PC-3 (cell line): ENCODE measurements at regions not wholly inside any gene's neighbourhood (a gene's known extent, or its start where the extent isn't known, plus 50 kb on each side); places are given as distances from the start of the nearest gene placed in this dataset.

Source experiments
- ATAC-seq: fragments of 200-7000 bp; cut with Tn5 transposase; 2 replicates; pipeline ENCODE4 v1.9.1; 2020; ENCODE audit warnings: mild to moderate bottlenecking, moderate library complexity
- BruUV-seq: library from RNA; stranded (reverse); fragments of 400-500 nt; replicated peaks from 2 replicates; lab custom pipeline; 2021; lab: Mats Ljungman, UMichigan
- CTCF ChIA-PET: fragments of 300-600 bp; sonication (Branson Sonifier 250); formaldehyde crosslinking; loops from one replicate; lab custom pipeline; 2022; ENCODE audit warnings: antibody characterized with exemption; lab: Charles Lee
- POLR2A ChIA-PET: fragments of 300-600 bp; sonication (Branson Sonifier 250); formaldehyde crosslinking; loops from one replicate; lab custom pipeline; 2022; ENCODE audit warnings: antibody characterized with exemption; ENCODE audit not compliant: unreplicated experiment; lab: Charles Lee
- DNase-seq: peaks from one replicate; pipeline ENCODE4 v3.0.0-alpha.2; 2015
- H2AFZ ChIP-seq: fragments of 300-600 bp; sonication (generic); 2 replicates; pipeline ENCODE4 v1.6.0; 2016; ENCODE audit warnings: antibody characterized with exemption, low read length
- H3F3A ChIP-seq: fragments of 300-600 bp; sonication (generic); one replicate; pipeline ENCODE4 v1.6.0; 2017; ENCODE audit warnings: antibody characterized with exemption, low read length, control low read depth, mild to moderate bottlenecking; ENCODE audit not compliant: unreplicated experiment
- H3K27ac ChIP-seq: fragments of 300-600 bp; sonication (generic); 2 replicates; pipeline ENCODE4 v1.5.1; 2016; ENCODE audit warnings: mild to moderate bottlenecking, low read length
- H3K27me3 ChIP-seq: fragments of 300-600 bp; sonication (generic); 2 replicates; pipeline ENCODE4 v1.6.1; 2016; ENCODE audit warnings: low read length, mixed read lengths
- H3K36me3 ChIP-seq: fragments of 300-600 bp; sonication (generic); 2 replicates; pipeline ENCODE4 v1.6.1; 2016; ENCODE audit warnings: low read depth, mixed run types, low read length, mixed read lengths
- H3K4me1 ChIP-seq: fragments of 300-600 bp; sonication (generic); 2 replicates; pipeline ENCODE4 v1.5.1; 2016; ENCODE audit warnings: low read length; ENCODE audit not compliant: insufficient read depth
- H3K4me2 ChIP-seq: fragments of 300-600 bp; sonication (generic); 2 replicates; pipeline ENCODE4 v1.6.0; 2016; ENCODE audit warnings: low read length
- H3K4me3 ChIP-seq: fragments of 300-600 bp; sonication (generic); 2 replicates; pipeline ENCODE4 v1.5.1; 2016; ENCODE audit warnings: mild to moderate bottlenecking, low read length, mixed read lengths
- H3K79me2 ChIP-seq: fragments of 300-600 bp; sonication (generic); 2 replicates; pipeline ENCODE4 v1.6.1; 2017; ENCODE audit warnings: low read length, mixed read lengths
- H3K9ac ChIP-seq: fragments of 300-600 bp; sonication (generic); 2 replicates; pipeline ENCODE4 v1.6.0; 2016; ENCODE audit warnings: mild to moderate bottlenecking, low read length
- H3K9me2 ChIP-seq: fragments of 300-600 bp; sonication (generic); replicated peaks from 2 replicates; pipeline ENCODE4 v1.6.1; 2016; ENCODE audit warnings: mixed run types, low read length, mixed read lengths
- H3K9me3 ChIP-seq: fragments of 300-600 bp; sonication (generic); 2 replicates; pipeline ENCODE4 v1.6.1; 2016; ENCODE audit warnings: low read length, mixed read lengths
- H4K20me1 ChIP-seq: fragments of 300-600 bp; sonication (generic); 2 replicates; pipeline ENCODE4 v1.6.1; 2016; ENCODE audit warnings: low read length, mixed read lengths
- CTCF ChIP-seq: fragments of 300-600 bp; sonication (generic); conservative IDR thresholded peaks from 2 replicates; pipeline ENCODE4 v1.5.1; 2017; ENCODE audit warnings: antibody characterized with exemption, low read depth, mild to moderate bottlenecking, low read length
- EZH2 ChIP-seq: fragments of 300-600 bp; sonication (generic); IDR thresholded peaks from one replicate; pipeline ENCODE4 v1.6.1; 2017; ENCODE audit warnings: antibody characterized with exemption, mild to moderate bottlenecking, low read length; ENCODE audit not compliant: unreplicated experiment
- EZH2phosphoT487 ChIP-seq: fragments of 300-600 bp; sonication (generic); IDR thresholded peaks from 2 replicates; pipeline ENCODE4 v1.6.1; 2018; ENCODE audit warnings: mild to moderate bottlenecking, antibody characterized with exemption, low read length, borderline replicate concordance
- intact Hi-C: fragments of 100-400 bp; cut with micrococcal nuclease; formaldehyde crosslinking; loops from 2 replicates; pipeline ENCODE4 v1.9.0; 2023

DNA sequence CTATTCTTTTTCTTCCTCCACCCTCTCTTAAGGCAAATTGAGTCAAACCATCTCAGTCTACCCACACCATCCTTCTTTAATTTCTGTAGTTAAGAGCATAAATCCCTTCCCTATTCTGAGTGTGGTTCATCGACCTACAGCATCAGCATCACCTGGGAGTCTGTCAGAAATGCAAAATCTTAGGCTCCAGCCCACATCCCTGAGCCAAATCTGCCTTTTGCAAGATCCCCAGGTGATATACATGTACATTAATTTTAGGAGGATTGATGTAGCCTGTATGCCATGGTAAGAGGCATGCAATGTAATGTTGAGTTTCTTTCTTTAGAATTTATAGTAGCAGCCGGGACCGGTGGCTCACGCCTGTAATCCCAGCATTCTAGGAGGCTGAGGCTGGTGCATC lies 151.7 kb upstream of the TNP1 start:
- H3K27ac ChIP-seq = no peak overlapping the region
- no peak overlapping the region for H3K9ac ChIP-seq
- ChIA-PET CTCF (no interaction called here), POLR2A (no interaction called here)
- BruUV-seq = no TSS peak
- no peak for DNase-seq
- H2AFZ ChIP-seq = no peak overlapping the region
- H3K4me3 ChIP-seq = no peak overlapping the region
- no peaks in the 10 kb centered on the region for H3K4me1 ChIP-seq
- no peaks in the 10 kb centered on the region for H3F3A ChIP-seq
- no peaks in the 10 kb centered on the region for H3K9me3 ChIP-seq
- intact Hi-C loops = no loop called here
- TF ChIP-seq EZH2phosphoT487 (no peak), CTCF (no peak), EZH2 (no peak)
- no peak for ATAC-seq
- no peaks in the 10 kb centered on the region for H3K79me2 ChIP-seq
- no peaks in the 10 kb centered on the region for H3K9me2 ChIP-seq
- no peaks in the 10 kb centered on the region for H3K36me3 ChIP-seq
- no peaks in the 10 kb centered on the region for H3K27me3 ChIP-seq
- no peaks in the 10 kb centered on the region for H4K20me1 ChIP-seq
- H3K4me2 ChIP-seq = no peak overlapping the region

GRCh38 chr2:217010173-217010572 lies 150.3 kb upstream of the TNP1 start:
- Histone ChIP-seq H3K27ac (no peak overlapping the region), H3K4me1 (no peaks in the 10 kb centered on the region), H3K36me3 (no peaks in the 10 kb centered on the region), H3K4me2 (no peak overlapping the region), H4K20me1 (no peaks in the 10 kb centered on the region), H3K9me3 (no peaks in the 10 kb centered on the region), H3F3A (no peaks in the 10 kb centered on the region), H3K27me3 (no peaks in the 10 kb centered on the region), H3K79me2 (no peaks in the 10 kb centered on the region), H3K4me3 (no peak overlapping the region), H3K9ac (no peak overlapping the region), H2AFZ (no peak overlapping the region), H3K9me2 (no peaks in the 10 kb centered on the region)
- CTCF ChIA-PET = no interaction called here
- TF ChIP-seq CTCF = no peak
- no peak for TF ChIP-seq EZH2phosphoT487
- no peak for TF ChIP-seq EZH2
- ATAC-seq (no peak), DNase-seq (no peak)
- intact Hi-C loops = no loop called here
- POLR2A ChIA-PET = no interaction called here
- no TSS peak for BruUV-seq

DNA sequence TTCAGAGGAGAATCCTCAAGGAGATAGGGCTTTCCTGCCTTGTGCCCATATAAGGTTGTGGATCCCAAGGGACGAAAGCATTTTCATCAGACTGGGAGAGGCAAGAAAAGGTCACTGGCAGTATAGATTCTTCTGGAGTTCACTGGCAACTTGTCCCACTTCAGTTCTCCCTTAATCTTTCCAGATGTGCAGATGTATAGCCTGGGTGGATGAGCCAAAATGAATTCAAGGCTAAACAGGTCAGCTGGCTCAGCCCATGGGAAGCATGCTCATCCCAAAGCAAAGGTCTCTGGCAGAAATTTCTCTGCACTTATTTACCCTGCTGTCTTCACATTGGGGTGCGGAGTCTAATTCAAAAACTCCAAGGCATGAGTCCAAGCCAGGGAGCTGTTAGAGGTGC lies 148.9 kb upstream of the TNP1 start:
- BruUV-seq = no TSS peak
- ATAC-seq = no peak

More for the DNA sequence above, 148.9 kb upstream of the TNP1 start:
- CTCF ChIA-PET = no interaction called here
- Histone ChIP-seq H3K4me3 (no peak overlapping the region), H3K27me3 (no peaks in the 10 kb centered on the region), H3K9me3 (no peaks in the 10 kb centered on the region), H3K9ac (no peak overlapping the region), H2AFZ (no peak overlapping the region), H4K20me1 (no peaks in the 10 kb centered on the region), H3K9me2 (no peaks in the 10 kb centered on the region), H3K36me3 (no peaks in the 10 kb centered on the region), H3K79me2 (no peaks in the 10 kb centered on the region), H3F3A (no peaks in the 10 kb centered on the region), H3K4me1 (no peaks in the 10 kb centered on the region), H3K27ac (no peak overlapping the region), H3K4me2 (no peak overlapping the region)
- intact Hi-C loops = no loop called here
- POLR2A ChIA-PET = no interaction called here
- DNase-seq = no peak
- no peak for TF ChIP-seq EZH2
- TF ChIP-seq EZH2phosphoT487 = no peak
- no peak for TF ChIP-seq CTCF
